SK-N-SH (cell line): ENCODE measurements at regions not wholly inside any gene's neighbourhood (a gene's known extent, or its start where the extent isn't known, plus 50 kb on each side); places are given as distances from the start of the nearest gene placed in this dataset.

Experiments
- EP300 ChIP-seq, 2 experiments: IDR thresholded peaks; 2 replicates each; pipeline versions ENCODE4 v1.4.0 to v1.6.1; 2012; ENCODE audit warnings: borderline replicate concordance in 1 of 2, low read depth in 1 of 2, low read length in 1 of 2
- EZH2phosphoT487 ChIP-seq: fragments of 200-600 bp; sonication (generic); IDR thresholded peaks from 2 replicates; pipeline ENCODE4 v1.6.1; 2017; ENCODE audit warnings: low read depth, mixed run types, mild to moderate bottlenecking, antibody characterized with exemption, moderate library complexity, borderline replicate concordance
- FOXJ3 ChIP-seq: sonication (generic); formaldehyde crosslinking; IDR thresholded peaks from 2 replicates; pipeline ENCODE4 v1.5.1; 2020; ENCODE audit warnings: mild to moderate bottlenecking, missing genetic modification reagents
- GATA2 ChIP-seq: sonication (generic); formaldehyde crosslinking; IDR thresholded peaks from 2 replicates; pipeline ENCODE4 v1.5.0; 2020; ENCODE audit warnings: mild to moderate bottlenecking, missing genetic modification reagents
- JUND ChIP-seq: IDR thresholded peaks from 2 replicates; pipeline ENCODE4 v1.4.0; 2012
- MEF2A ChIP-seq: IDR thresholded peaks from 2 replicates; pipeline ENCODE4 v1.4.0; 2012; ENCODE audit warnings: low read depth, borderline replicate concordance
- NFIC ChIP-seq: IDR thresholded peaks from 2 replicates; pipeline ENCODE4 v1.4.0; 2012; ENCODE audit warnings: borderline replicate concordance
- RAD21 ChIP-seq: IDR thresholded peaks from 2 replicates; pipeline ENCODE4 v1.6.1; 2012; ENCODE audit warnings: mild to moderate bottlenecking, low read length
- TAF1 ChIP-seq: IDR thresholded peaks from 2 replicates; pipeline ENCODE4 v1.6.1; 2012; ENCODE audit warnings: low read depth, mild to moderate bottlenecking, low read length, moderate library complexity, borderline replicate concordance
- TCF12 ChIP-seq: IDR thresholded peaks from 2 replicates; pipeline ENCODE4 v1.4.0; 2012
- TF ChIP-seq, protein P1 (sequence below): fragments of 200-600 bp; sonication (generic); IDR thresholded peaks from 2 replicates; pipeline ENCODE4 v1.6.1; 2017; ENCODE audit warnings: antibody characterized with exemption, mild to moderate bottlenecking, moderate library complexity
- TF ChIP-seq, protein P2 (sequence below): fragments of 150-350 bp; IDR thresholded peaks from 2 replicates; pipeline ENCODE4 v1.6.1; 2017; ENCODE audit warnings: antibody characterized with exemption, low read length, low read depth, borderline replicate concordance
- TF ChIP-seq, protein P3 (sequence below): IDR thresholded peaks from 2 replicates; pipeline ENCODE4 v1.6.1; 2012; ENCODE audit warnings: mild to moderate bottlenecking, low read depth, low read length, moderate library complexity
- TF ChIP-seq, protein P4 (sequence below): IDR thresholded peaks from 2 replicates; pipeline ENCODE4 v1.4.0; 2012; ENCODE audit warnings: low read depth

DNA sequence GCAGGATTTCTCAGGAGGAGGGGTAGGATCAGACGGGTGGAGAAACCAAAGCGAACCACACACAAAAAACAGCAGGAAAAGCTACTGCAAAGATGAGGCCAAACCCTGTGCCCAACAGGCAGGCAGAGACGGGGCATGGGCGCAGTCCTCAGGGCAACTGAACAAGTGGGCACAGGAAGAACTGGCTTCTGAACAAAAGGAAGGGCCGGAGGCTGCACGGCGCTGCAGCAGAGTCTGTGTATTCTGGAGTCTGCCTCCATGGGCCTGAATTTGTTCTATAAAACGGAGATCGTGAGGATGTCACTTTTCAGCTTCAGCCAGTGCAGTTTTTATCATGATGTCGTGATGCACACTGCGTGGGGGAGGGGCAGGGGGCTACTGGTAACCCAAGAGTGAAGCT, 1026.0 kb downstream of the TBC1D22A start:
- TF ChIP-seq EP300 (IDR thresholded peaks at IDR 0.05; ENCODE audit: borderline replicate concordance in 1 of 2, low read depth in 1 of 2, low read length in 1 of 2) (no peak), GATA2 (CRISPR knock-in tag) (no peak), TAF1 (no peak), EZH2phosphoT487 (no peak), RAD21 (no peak), MEF2A (no peak), JUND (no peak), NFIC (no peak), TCF12 (no peak), FOXJ3 (no peak)
- TF ChIP-seq, protein P1, sequence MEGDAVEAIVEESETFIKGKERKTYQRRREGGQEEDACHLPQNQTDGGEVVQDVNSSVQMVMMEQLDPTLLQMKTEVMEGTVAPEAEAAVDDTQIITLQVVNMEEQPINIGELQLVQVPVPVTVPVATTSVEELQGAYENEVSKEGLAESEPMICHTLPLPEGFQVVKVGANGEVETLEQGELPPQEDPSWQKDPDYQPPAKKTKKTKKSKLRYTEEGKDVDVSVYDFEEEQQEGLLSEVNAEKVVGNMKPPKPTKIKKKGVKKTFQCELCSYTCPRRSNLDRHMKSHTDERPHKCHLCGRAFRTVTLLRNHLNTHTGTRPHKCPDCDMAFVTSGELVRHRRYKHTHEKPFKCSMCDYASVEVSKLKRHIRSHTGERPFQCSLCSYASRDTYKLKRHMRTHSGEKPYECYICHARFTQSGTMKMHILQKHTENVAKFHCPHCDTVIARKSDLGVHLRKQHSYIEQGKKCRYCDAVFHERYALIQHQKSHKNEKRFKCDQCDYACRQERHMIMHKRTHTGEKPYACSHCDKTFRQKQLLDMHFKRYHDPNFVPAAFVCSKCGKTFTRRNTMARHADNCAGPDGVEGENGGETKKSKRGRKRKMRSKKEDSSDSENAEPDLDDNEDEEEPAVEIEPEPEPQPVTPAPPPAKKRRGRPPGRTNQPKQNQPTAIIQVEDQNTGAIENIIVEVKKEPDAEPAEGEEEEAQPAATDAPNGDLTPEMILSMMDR = no peak
- TF ChIP-seq, protein P2, sequence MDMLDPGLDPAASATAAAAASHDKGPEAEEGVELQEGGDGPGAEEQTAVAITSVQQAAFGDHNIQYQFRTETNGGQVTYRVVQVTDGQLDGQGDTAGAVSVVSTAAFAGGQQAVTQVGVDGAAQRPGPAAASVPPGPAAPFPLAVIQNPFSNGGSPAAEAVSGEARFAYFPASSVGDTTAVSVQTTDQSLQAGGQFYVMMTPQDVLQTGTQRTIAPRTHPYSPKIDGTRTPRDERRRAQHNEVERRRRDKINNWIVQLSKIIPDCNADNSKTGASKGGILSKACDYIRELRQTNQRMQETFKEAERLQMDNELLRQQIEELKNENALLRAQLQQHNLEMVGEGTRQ = no peak
- TF ChIP-seq, protein P3, sequence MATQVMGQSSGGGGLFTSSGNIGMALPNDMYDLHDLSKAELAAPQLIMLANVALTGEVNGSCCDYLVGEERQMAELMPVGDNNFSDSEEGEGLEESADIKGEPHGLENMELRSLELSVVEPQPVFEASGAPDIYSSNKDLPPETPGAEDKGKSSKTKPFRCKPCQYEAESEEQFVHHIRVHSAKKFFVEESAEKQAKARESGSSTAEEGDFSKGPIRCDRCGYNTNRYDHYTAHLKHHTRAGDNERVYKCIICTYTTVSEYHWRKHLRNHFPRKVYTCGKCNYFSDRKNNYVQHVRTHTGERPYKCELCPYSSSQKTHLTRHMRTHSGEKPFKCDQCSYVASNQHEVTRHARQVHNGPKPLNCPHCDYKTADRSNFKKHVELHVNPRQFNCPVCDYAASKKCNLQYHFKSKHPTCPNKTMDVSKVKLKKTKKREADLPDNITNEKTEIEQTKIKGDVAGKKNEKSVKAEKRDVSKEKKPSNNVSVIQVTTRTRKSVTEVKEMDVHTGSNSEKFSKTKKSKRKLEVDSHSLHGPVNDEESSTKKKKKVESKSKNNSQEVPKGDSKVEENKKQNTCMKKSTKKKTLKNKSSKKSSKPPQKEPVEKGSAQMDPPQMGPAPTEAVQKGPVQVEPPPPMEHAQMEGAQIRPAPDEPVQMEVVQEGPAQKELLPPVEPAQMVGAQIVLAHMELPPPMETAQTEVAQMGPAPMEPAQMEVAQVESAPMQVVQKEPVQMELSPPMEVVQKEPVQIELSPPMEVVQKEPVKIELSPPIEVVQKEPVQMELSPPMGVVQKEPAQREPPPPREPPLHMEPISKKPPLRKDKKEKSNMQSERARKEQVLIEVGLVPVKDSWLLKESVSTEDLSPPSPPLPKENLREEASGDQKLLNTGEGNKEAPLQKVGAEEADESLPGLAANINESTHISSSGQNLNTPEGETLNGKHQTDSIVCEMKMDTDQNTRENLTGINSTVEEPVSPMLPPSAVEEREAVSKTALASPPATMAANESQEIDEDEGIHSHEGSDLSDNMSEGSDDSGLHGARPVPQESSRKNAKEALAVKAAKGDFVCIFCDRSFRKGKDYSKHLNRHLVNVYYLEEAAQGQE = no peak
- TF ChIP-seq, protein P4, sequence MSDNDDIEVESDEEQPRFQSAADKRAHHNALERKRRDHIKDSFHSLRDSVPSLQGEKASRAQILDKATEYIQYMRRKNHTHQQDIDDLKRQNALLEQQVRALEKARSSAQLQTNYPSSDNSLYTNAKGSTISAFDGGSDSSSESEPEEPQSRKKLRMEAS = no peak
